T-helper 2 cell treated with Interferon-gamma antibody and Interleukin-4, amounts not matched to agents 5 μg/mL and 100 μg/mL, for 36 hours (primary cell): ENCODE measurements at regions not wholly inside any gene's neighbourhood (a gene's known extent, or its start where the extent isn't known, plus 50 kb on each side); places are given as distances from the start of the nearest gene placed in this dataset.

Experiments used
- DNase-seq: peaks from one replicate; pipeline ENCODE4 v3.0.0; 2021; ENCODE audit warnings: low spot score
- H3K27ac Mint-ChIP-seq: one replicate; pipeline ENCODE4 v1.8.0; 2021; ENCODE audit warnings: mild to moderate bottlenecking, mixed read lengths
- H3K27me3 Mint-ChIP-seq: one replicate; pipeline ENCODE4 v1.8.0; 2021; ENCODE audit warnings: low read depth, mixed read lengths
- H3K36me3 Mint-ChIP-seq: one replicate; pipeline ENCODE4 v1.8.0; 2021; ENCODE audit warnings: low read depth, mixed read lengths
- H3K4me1 Mint-ChIP-seq: one replicate; pipeline ENCODE4 v1.8.0; 2021; ENCODE audit warnings: low read depth, mixed read lengths
- H3K4me3 Mint-ChIP-seq: one replicate; pipeline ENCODE4 v1.8.0; 2022; ENCODE audit warnings: mild to moderate bottlenecking, moderate library complexity, mixed read lengths
- H3K9me3 Mint-ChIP-seq: one replicate; pipeline ENCODE4 v1.8.0; 2021; ENCODE audit warnings: mixed read lengths

DNA sequence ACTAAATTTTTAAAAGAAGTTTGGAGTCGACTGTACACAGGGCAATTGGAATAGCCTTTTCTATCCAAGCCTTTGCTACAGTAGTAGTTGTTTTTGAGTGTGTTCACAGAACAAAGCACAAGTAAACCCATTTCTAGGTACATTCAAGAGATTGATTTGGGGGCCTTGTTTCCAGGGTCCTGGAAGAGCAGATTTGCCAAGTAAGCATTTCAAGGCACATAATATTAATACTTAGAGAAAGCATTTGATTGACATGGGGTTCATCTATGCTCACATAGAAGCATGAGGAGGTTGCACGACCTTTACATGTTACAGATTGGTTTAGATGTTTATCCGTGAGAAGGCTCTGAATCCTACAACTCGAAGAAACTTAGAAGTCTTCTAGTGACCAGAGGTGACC, 324.1 kb downstream of the MYCN start:
- no peaks in the 10 kb centered on the region for H3K9me3 Mint-ChIP-seq
- H3K4me3 Mint-ChIP-seq = no peak overlapping the region
- H3K27ac Mint-ChIP-seq = no peak overlapping the region
- no peaks in the 10 kb centered on the region for H3K27me3 Mint-ChIP-seq
- DNase-seq = no peak
- H3K4me1 Mint-ChIP-seq = no peaks in the 10 kb centered on the region
- H3K36me3 Mint-ChIP-seq = no peaks in the 10 kb centered on the region

GRCh38 chr2:16263241-16263890, 323.0 kb downstream of the MYCN start:
- Mint-ChIP-seq H3K27me3 (peaks cover 3% of the 10 kb centered on the region), H3K4me3 (no peak overlapping the region), H3K36me3 (no peaks in the 10 kb centered on the region), H3K4me1 (no peaks in the 10 kb centered on the region), H3K27ac (no peak overlapping the region), H3K9me3 (no peaks in the 10 kb centered on the region)
- no peak for DNase-seq

DNA sequence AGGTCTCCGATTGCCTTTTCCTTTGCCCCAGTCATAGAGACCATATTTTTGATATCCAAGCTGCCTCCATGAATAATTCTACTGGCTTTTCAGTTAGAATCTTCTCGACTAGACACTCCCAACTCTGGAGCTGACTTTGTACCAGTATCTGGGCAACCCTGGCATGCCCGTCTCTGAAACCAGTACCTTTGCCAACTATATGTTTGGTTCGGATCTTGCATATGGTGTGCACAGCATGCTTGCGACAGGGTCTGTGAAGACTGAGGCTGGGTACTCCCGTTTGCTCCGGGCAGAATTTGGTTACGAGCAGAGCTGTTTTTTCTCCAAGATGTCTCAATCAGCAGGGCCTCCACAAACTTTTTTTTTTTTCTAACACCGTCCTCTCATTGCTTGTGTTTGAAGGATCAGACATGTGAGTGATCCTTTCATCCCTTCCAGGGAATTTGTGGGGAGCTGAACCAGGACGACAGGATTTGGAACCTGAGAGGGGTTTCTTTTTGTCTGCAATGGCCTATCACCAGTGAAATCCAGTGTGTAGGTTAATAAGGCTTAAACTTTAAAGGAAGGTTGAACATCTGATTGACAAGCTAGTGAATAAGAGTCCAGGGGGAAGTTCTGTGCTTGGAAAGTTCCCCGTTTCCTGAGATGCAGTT, 322.3 kb downstream of the MYCN start:
- peaks cover 5% of the 10 kb centered on the region for H3K27me3 Mint-ChIP-seq
- H3K4me1 Mint-ChIP-seq = no peaks in the 10 kb centered on the region
- H3K27ac Mint-ChIP-seq = no peak overlapping the region
- H3K36me3 Mint-ChIP-seq = no peaks in the 10 kb centered on the region
- DNase-seq = no peak
- H3K9me3 Mint-ChIP-seq = no peaks in the 10 kb centered on the region
- H3K4me3 Mint-ChIP-seq = no peak overlapping the region

GRCh38 chr2:16261791-16262190, 321.4 kb downstream of the MYCN start:
- no peaks in the 10 kb centered on the region for H3K4me1 Mint-ChIP-seq

GRCh38 chr2:16261071-16261470, 320.7 kb downstream of the MYCN start:
- Mint-ChIP-seq H3K4me3 (no peak overlapping the region), H3K36me3 (no peaks in the 10 kb centered on the region), H3K27ac (no peak overlapping the region), H3K27me3 (peaks cover 7% of the 10 kb centered on the region), H3K4me1 (no peaks in the 10 kb centered on the region), H3K9me3 (no peaks in the 10 kb centered on the region)
- DNase-seq = no peak

More at GRCh38 chr2:16261791-16262190, 321.4 kb downstream of the MYCN start:
- Mint-ChIP-seq H3K9me3 (no peaks in the 10 kb centered on the region), H3K27me3 (peaks cover 5% of the 10 kb centered on the region), H3K36me3 (no peaks in the 10 kb centered on the region), H3K27ac (no peak overlapping the region), H3K4me3 (no peak overlapping the region)
- DNase-seq = no peak

DNA sequence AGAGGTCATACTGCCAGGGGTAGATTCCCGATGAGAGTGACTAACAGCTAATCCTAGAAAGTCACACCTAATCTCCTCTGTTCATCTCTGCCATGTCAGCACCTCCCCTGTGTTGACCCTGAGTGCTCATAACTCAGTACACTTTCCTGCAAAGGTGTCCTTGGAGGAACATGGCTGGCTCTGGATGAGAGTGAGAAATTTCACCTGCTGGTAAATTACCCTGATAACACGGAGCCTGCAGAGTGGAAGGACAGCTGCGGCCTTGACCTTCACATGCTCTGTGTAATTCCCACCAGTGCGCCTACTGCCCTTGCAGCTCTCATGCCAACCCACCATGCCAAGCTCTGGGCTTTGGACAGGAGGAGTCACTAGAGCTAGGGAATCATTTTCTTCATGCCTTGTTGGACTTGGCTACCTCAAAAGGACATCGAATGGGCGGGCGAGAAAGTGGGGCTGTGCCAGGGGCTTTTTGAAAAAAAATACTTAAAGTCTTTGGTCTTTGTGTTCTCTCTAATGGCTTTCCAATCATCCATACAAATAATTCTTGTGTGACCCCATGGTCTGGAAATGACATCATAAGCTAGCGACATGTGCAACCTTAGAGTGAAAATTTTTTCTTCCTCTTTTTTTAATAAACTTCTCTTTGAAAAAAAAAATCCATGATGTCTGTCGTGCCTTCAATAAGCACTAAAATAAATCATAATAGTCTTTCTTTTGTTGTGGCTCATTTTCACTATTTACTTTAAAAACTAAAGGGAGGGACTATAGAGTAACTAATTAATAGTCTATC, 319.9 kb downstream of the MYCN start:
- no peak overlapping the region for H3K27ac Mint-ChIP-seq
- H3K4me1 Mint-ChIP-seq = no peaks in the 10 kb centered on the region
- no peaks in the 10 kb centered on the region for H3K9me3 Mint-ChIP-seq
- H3K36me3 Mint-ChIP-seq = no peaks in the 10 kb centered on the region
- no peak overlapping the region for H3K4me3 Mint-ChIP-seq
- H3K27me3 Mint-ChIP-seq = peaks cover 7% of the 10 kb centered on the region
- DNase-seq = no peak

DNA sequence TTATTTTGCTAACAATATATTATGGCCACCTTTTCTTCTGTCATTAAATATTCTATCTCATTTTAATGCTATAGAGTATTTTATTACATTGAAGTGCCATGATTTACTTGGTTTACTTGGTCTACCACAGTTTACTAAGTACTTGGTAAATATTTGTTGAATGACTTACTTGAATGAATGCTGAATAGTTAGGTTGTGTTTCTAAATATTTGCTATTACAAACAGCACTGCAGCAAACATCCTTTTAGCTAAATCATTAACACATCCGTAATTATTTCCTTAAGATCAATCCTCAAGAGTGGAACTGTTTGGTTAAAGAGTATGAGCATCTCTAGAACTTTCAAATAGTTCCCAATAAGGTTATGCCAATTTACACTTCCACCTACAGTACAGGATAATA, 318.7 kb downstream of the MYCN start:
- Mint-ChIP-seq H3K4me1 (no peaks in the 10 kb centered on the region), H3K36me3 (no peaks in the 10 kb centered on the region), H3K27ac (no peak overlapping the region), H3K27me3 (peaks cover 7% of the 10 kb centered on the region), H3K4me3 (no peak overlapping the region), H3K9me3 (no peaks in the 10 kb centered on the region)
- no peak for DNase-seq

GRCh38 chr2:16258350-16258749, 318.0 kb downstream of the MYCN start:
- Mint-ChIP-seq H3K4me3 (no peak overlapping the region), H3K36me3 (no peaks in the 10 kb centered on the region), H3K27me3 (peaks cover 7% of the 10 kb centered on the region), H3K4me1 (no peaks in the 10 kb centered on the region), H3K27ac (no peak overlapping the region), H3K9me3 (no peaks in the 10 kb centered on the region)
- DNase-seq = no peak

- DNase-seq = no peak
- Mint-ChIP-seq H3K9me3 (no peaks in the 10 kb centered on the region), H3K4me3 (no peak overlapping the region), H3K4me1 (no peaks in the 10 kb centered on the region), H3K27me3 (peaks cover 7% of the 10 kb centered on the region), H3K27ac (no peak overlapping the region), H3K36me3 (no peaks in the 10 kb centered on the region)
These were observed 317.1 kb downstream of the MYCN start for GRCh38 chr2:16257322-16258028.

DNA sequence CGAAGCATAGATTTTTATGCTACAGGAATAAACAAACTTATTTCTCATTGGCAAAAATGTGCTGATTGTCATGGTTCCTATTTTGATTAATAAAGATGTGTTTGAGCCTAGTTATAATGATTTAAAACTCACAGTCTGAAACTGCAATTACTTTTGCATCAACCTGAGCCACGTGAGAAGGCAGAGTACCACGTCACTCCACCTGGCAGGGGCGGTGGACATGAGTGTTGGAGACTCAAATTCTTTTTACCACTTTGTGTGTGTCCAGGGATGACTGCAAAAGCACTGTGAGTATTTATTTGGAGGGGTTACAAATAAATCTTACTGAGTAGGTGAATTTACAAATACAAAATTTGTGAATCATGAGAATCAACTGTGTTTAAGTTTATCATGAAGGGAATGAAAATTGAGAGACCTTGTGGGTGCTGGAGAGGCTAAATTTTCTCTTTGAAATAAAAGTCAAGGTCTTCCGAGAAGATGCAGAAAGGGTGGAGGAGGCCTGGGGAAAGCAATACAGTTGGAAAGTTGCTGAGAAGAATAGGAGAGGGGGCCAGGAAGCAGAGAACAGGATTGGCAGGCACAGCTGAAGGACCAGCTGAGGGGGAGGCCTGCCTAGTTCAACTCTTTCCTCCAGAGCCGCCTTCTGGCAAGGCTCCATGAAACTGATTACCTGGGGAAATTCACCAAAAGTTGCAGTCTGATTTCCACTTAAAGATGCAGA, 316.4 kb downstream of the MYCN start:
- H3K27ac Mint-ChIP-seq = no peak overlapping the region
- H3K9me3 Mint-ChIP-seq = no peaks in the 10 kb centered on the region
- peaks cover 7% of the 10 kb centered on the region for H3K27me3 Mint-ChIP-seq
- H3K36me3 Mint-ChIP-seq = no peaks in the 10 kb centered on the region
- H3K4me3 Mint-ChIP-seq = no peak overlapping the region
- H3K4me1 Mint-ChIP-seq = no peaks in the 10 kb centered on the region
- DNase-seq = no peak

- Mint-ChIP-seq H3K4me3 (no peak overlapping the region), H3K27ac (no peak overlapping the region), H3K36me3 (no peaks in the 10 kb centered on the region), H3K4me1 (no peaks in the 10 kb centered on the region), H3K9me3 (no peaks in the 10 kb centered on the region), H3K27me3 (peaks cover 7% of the 10 kb centered on the region)
- DNase-seq = no peak
These were observed 314.8 kb downstream of the MYCN start for GRCh38 chr2:16255120-16255519.

GRCh38 chr2:16254356-16254965, 314.1 kb downstream of the MYCN start:
- no peaks in the 10 kb centered on the region for H3K9me3 Mint-ChIP-seq
- peaks cover 7% of the 10 kb centered on the region for H3K27me3 Mint-ChIP-seq
- H3K27ac Mint-ChIP-seq = no peak overlapping the region
- H3K36me3 Mint-ChIP-seq = no peaks in the 10 kb centered on the region
- no peak for DNase-seq
- H3K4me3 Mint-ChIP-seq = no peak overlapping the region
- H3K4me1 Mint-ChIP-seq = no peaks in the 10 kb centered on the region

GRCh38 chr2:16253291-16253690, 312.9 kb downstream of the MYCN start:
- Mint-ChIP-seq H3K36me3 (no peaks in the 10 kb centered on the region), H3K9me3 (no peaks in the 10 kb centered on the region), H3K27me3 (peaks cover 3% of the 10 kb centered on the region), H3K4me3 (no peak overlapping the region), H3K27ac (no peak overlapping the region), H3K4me1 (no peaks in the 10 kb centered on the region)
- DNase-seq = no peak
